ENCODE measurements at regions not wholly inside any gene's neighbourhood (a gene's known extent, or its start where the extent isn't known, plus 50 kb on each side); places are given as distances from the start of the nearest gene placed in this dataset.
"Not testable (repeated sequence)": the region's sequence is repeated elsewhere in the genome, so short reads cannot be mapped to it uniquely, and the experiment has no call there.

DNA sequence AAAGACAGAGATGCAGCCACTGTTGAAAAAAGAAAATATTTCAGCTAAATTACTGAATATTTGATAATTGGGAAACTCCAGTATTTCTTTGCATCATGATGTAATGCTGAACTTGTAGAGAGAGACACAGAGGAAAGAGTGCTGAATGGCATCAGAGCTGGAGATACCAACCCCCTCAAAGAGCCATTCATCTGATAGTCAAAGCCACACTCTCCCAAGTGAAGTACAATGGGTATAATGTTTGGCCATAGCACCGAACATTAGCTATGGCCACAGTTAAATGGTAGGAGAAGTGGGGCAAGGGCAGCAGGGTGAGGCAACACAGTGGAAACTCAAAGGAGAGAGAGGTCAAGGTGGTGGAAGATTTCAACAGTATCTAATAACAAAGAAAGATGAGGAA lies 107.5 kb upstream of the TNFSF4 start:
- H3K36me3 ChIP-seq, result no peaks in the 10 kb centered on the region
- no peaks in the 10 kb centered on the region for H3K27me3 ChIP-seq
- H3K4me3 ChIP-seq (ENCODE audit: low read depth in 1 of 2, low read length in 1 of 2), result no peak overlapping the region
- TF ChIP-seq CTCF (IDR thresholded peaks at IDR 0.05), result no peak
- no peaks in the 10 kb centered on the region for H3K9me3 ChIP-seq
- H3K4me1 ChIP-seq (ENCODE audit: control insufficient read depth in 1 of 2, insufficient read depth in 1 of 2, low read depth in 1 of 2, low read length in 1 of 2), result no peaks in the 10 kb centered on the region
- no peak overlapping the region for H3K27ac ChIP-seq

- Histone ChIP-seq H3K36me3 (no peaks in the 10 kb centered on the region), H3K4me1 (ENCODE audit: control insufficient read depth in 1 of 2, insufficient read depth in 1 of 2, low read depth in 1 of 2, low read length in 1 of 2) (no peaks in the 10 kb centered on the region), H3K9me3 (no peaks in the 10 kb centered on the region), H3K27ac (no peak overlapping the region), H3K27me3 (no peaks in the 10 kb centered on the region), H3K4me3 (ENCODE audit: low read depth in 1 of 2, low read length in 1 of 2) (no peak overlapping the region)
- TF ChIP-seq CTCF (IDR thresholded peaks at IDR 0.05), result no peak
Measured at GRCh38 chr1:173315296-173315695, 108.2 kb upstream of the TNFSF4 start.

GRCh38 chr1:173318788-173319187 lies 111.7 kb upstream of the TNFSF4 start:
- Histone ChIP-seq H3K9me3 (no peaks in the 10 kb centered on the region), H3K4me1 (ENCODE audit: control insufficient read depth in 1 of 2, insufficient read depth in 1 of 2, low read depth in 1 of 2, low read length in 1 of 2) (no peaks in the 10 kb centered on the region)

DNA sequence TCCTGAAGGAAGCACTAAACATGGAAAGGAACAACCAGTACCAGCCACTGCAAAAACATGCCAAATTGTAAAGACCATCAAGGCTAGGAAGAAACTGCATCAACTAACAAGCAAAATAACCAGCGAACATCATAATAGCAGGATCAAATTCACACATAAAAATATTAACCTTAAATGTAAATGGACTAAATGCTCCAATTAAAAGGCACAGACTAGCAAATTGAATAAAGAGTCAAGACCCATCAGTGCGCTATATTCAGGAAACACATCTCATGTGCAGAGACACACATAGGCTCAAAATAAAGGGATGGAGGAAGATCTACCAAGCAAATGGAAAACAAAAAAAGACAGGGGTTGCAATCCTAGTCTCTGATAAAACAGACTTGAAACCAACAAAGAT lies 117.2 kb upstream of the TNFSF4 start:
- H3K27me3 ChIP-seq; H3K4me3 ChIP-seq (ENCODE audit: low read depth in 1 of 2, low read length in 1 of 2); H3K9me3 ChIP-seq; H3K4me1 ChIP-seq (ENCODE audit: control insufficient read depth in 1 of 2, insufficient read depth in 1 of 2, low read depth in 1 of 2, low read length in 1 of 2); H3K36me3 ChIP-seq; H3K27ac ChIP-seq: not testable (repeated sequence)

More at GRCh38 chr1:173318788-173319187, 111.7 kb upstream of the TNFSF4 start:
- H3K36me3 ChIP-seq, result no peaks in the 10 kb centered on the region
- H3K27me3 ChIP-seq, result no peaks in the 10 kb centered on the region
- TF ChIP-seq CTCF (IDR thresholded peaks at IDR 0.05), result no peak
- no peak overlapping the region for H3K4me3 ChIP-seq (ENCODE audit: low read depth in 1 of 2, low read length in 1 of 2)
- no peak overlapping the region for H3K27ac ChIP-seq

DNA sequence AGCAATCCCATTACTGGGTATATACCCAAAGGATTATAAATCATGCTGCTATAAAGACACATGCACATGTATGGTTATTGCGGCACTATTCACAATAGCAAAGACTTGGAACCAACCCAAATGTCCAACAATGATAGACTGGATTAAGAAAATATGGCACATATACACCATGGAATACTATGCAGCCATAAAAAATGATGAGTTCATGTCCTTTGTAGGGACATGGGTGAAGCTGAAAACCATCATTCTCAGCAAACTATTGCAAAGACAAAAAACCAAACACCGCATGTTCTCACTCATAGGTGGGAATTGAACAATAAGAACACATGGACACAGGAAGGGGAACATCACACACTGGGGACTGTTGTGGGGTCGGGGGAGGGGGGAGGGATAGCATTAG lies 120.9 kb upstream of the TNFSF4 start:
- not testable (repeated sequence) for H3K27ac ChIP-seq; H3K4me3 ChIP-seq (ENCODE audit: low read depth in 1 of 2, low read length in 1 of 2); H3K9me3 ChIP-seq; H3K27me3 ChIP-seq; H3K36me3 ChIP-seq
- H3K4me1 ChIP-seq (ENCODE audit: control insufficient read depth in 1 of 2, insufficient read depth in 1 of 2, low read depth in 1 of 2, low read length in 1 of 2), result peaks cover 0 to 11% of the 10 kb centered on the region in 2 experiments

GRCh38 chr1:173328961-173329360 lies 121.8 kb upstream of the TNFSF4 start:
- no peak overlapping the region for H3K27ac ChIP-seq

More at GRCh38 chr1:173328961-173329360, 121.8 kb upstream of the TNFSF4 start:
- Histone ChIP-seq H3K27me3 (no peaks in the 10 kb centered on the region), H3K9me3 (no peaks in the 10 kb centered on the region), H3K36me3 (no peaks in the 10 kb centered on the region), H3K4me3 (ENCODE audit: low read depth in 1 of 2, low read length in 1 of 2) (no peak overlapping the region), H3K4me1 (ENCODE audit: control insufficient read depth in 1 of 2, insufficient read depth in 1 of 2, low read depth in 1 of 2, low read length in 1 of 2) (peaks cover 0 to 11% of the 10 kb centered on the region in 2 experiments)
- TF ChIP-seq CTCF (IDR thresholded peaks at IDR 0.05), result no peak
